KMS-11 (cell line): ENCODE measurements at regions not wholly inside any gene's neighbourhood (a gene's known extent, or its start where the extent isn't known, plus 50 kb on each side); places are given as distances from the start of the nearest gene placed in this dataset.

Experiments
- H2AFZ ChIP-seq: fragments of 200-600 bp; sonication (generic); 2 replicates; pipeline ENCODE4 v1.6.1; 2016; ENCODE audit warnings: antibody characterized with exemption, mixed run types, low read depth
- H3K27ac ChIP-seq: fragments of 200-600 bp; sonication (generic); 2 replicates; pipeline ENCODE4 v1.6.1; 2016; ENCODE audit warnings: mild to moderate bottlenecking, mixed run types
- H3K27me3 ChIP-seq: fragments of 200-600 bp; sonication (generic); 2 replicates; pipeline ENCODE4 v1.6.1; 2017; ENCODE audit warnings: mild to moderate bottlenecking, low read depth, mixed run types, moderate library complexity; ENCODE audit not compliant: insufficient read depth
- H3K36me3 ChIP-seq: fragments of 200-600 bp; sonication (generic); 2 replicates; pipeline ENCODE4 v1.6.1; 2017; ENCODE audit warnings: mild to moderate bottlenecking, mixed run types; ENCODE audit not compliant: insufficient read depth
- H3K4me1 ChIP-seq: fragments of 200-600 bp; sonication (generic); 2 replicates; pipeline ENCODE4 v1.6.1; 2016; ENCODE audit warnings: mild to moderate bottlenecking, low read depth, mixed run types; ENCODE audit not compliant: poor library complexity, severe bottlenecking
- H3K4me2 ChIP-seq: fragments of 200-600 bp; sonication (generic); 2 replicates; pipeline ENCODE4 v1.7.0; 2016; ENCODE audit warnings: mild to moderate bottlenecking, mixed run types
- H3K4me3 ChIP-seq: fragments of 200-600 bp; sonication (generic); IDR thresholded peaks from 2 replicates; pipeline ENCODE4 v1.6.1; 2017; ENCODE audit warnings: low read depth, low read length, mixed read lengths; ENCODE audit not compliant: insufficient read depth
- H3K79me2 ChIP-seq: fragments of 200-600 bp; sonication (generic); 2 replicates; pipeline ENCODE4 v1.6.1; 2016; ENCODE audit warnings: low read depth, mixed run types; ENCODE audit not compliant: insufficient read depth
- H3K9ac ChIP-seq: fragments of 200-600 bp; sonication (generic); 2 replicates; pipeline ENCODE4 v1.6.1; 2016; ENCODE audit warnings: mild to moderate bottlenecking, mixed run types
- H4K20me1 ChIP-seq: fragments of 200-600 bp; sonication (generic); 2 replicates; pipeline ENCODE4 v1.6.1; 2016; ENCODE audit warnings: mild to moderate bottlenecking, mixed run types; ENCODE audit not compliant: insufficient read depth
- TF ChIP-seq, protein P1 (sequence below): fragments of 200-600 bp; sonication (generic); conservative IDR thresholded peaks from 2 replicates; pipeline ENCODE4 v1.6.1; 2017; ENCODE audit warnings: low read depth, mild to moderate bottlenecking, antibody characterized with exemption, low read length, moderate library complexity, mixed read lengths

DNA sequence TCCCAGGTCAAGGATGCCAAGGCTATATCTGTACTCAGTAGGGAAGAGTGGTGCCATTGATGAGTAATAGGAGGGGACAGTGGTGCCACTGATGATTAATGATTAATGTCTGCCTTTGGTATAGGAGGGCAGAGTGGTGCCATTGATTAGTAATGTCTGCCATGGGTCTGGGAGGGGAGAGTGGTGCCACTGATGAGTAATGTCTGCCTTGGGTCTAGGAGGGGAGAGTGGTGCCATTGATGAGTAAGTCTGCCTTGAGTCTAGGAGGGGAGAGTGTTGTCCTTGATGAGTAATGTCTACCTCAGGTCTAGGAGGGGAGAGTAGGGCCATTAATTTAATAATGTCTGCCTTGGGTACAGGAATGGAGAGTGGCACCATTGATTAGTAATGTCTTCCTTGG lies 507.8 kb upstream of the EEF2KMT start:
- no peak overlapping the region for H3K27ac ChIP-seq
- no peak overlapping the region for H3K4me2 ChIP-seq
- TF ChIP-seq, protein P1, sequence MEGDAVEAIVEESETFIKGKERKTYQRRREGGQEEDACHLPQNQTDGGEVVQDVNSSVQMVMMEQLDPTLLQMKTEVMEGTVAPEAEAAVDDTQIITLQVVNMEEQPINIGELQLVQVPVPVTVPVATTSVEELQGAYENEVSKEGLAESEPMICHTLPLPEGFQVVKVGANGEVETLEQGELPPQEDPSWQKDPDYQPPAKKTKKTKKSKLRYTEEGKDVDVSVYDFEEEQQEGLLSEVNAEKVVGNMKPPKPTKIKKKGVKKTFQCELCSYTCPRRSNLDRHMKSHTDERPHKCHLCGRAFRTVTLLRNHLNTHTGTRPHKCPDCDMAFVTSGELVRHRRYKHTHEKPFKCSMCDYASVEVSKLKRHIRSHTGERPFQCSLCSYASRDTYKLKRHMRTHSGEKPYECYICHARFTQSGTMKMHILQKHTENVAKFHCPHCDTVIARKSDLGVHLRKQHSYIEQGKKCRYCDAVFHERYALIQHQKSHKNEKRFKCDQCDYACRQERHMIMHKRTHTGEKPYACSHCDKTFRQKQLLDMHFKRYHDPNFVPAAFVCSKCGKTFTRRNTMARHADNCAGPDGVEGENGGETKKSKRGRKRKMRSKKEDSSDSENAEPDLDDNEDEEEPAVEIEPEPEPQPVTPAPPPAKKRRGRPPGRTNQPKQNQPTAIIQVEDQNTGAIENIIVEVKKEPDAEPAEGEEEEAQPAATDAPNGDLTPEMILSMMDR, result no peak
- no peak overlapping the region for H3K9ac ChIP-seq
- no peaks in the 10 kb centered on the region for H3K27me3 ChIP-seq
- H2AFZ ChIP-seq, result no peak overlapping the region
- no peaks in the 10 kb centered on the region for H4K20me1 ChIP-seq
- no peaks in the 10 kb centered on the region for H3K36me3 ChIP-seq
- H3K4me1 ChIP-seq, result no peaks in the 10 kb centered on the region
- no peak overlapping the region for H3K4me3 ChIP-seq
- no peaks in the 10 kb centered on the region for H3K79me2 ChIP-seq

DNA sequence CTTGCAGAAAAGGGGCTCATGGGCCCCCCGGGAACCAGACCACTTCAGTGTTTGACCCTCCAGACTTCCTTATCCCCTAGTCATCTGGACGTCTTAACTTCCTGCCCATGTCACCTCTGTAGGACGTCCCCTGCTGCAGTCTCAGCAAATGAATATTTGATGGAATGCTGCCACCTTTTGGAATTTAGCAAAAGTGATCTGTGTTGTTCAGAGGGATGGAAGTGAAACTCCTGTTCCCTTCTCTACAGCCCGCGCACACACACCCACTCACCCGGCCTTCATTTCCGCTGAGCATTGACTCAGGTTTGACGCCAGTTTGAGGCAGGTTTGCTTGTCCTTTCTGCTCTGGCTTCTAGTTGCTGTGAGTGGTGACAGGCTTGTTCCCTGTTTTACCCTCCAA lies 507.2 kb upstream of the EEF2KMT start:
- no peak overlapping the region for H3K9ac ChIP-seq
- no peak overlapping the region for H3K4me2 ChIP-seq
- no peak overlapping the region for H3K4me3 ChIP-seq
- no peaks in the 10 kb centered on the region for H3K27me3 ChIP-seq
- H3K36me3 ChIP-seq, result no peaks in the 10 kb centered on the region
- H3K79me2 ChIP-seq, result no peaks in the 10 kb centered on the region
- no peak overlapping the region for H3K27ac ChIP-seq
- H2AFZ ChIP-seq, result no peak overlapping the region; the same call in 1 of the 2 replicates
- H4K20me1 ChIP-seq, result no peaks in the 10 kb centered on the region
- no peaks in the 10 kb centered on the region for H3K4me1 ChIP-seq
- TF ChIP-seq, protein P1, result no peak

DNA sequence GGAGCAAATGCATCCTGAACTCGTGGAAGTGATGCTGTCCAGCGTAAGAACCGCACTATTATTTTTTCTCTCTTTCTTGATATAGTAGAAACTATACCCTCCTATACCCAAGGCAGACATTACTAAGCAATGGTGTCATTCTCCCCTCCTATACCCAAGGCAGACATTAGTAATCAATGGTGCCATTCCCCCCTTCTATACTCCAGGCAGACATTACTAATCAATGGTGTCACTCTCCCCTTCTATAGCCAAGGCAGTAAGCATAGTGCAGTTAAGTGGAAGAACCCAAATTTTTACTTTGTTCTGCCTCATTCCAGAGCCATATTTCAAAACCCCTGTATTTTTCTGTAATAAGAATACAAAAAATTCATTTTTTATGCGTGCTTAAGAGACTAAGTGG lies 506.2 kb upstream of the EEF2KMT start:
- Histone ChIP-seq H3K27me3 (no peaks in the 10 kb centered on the region), H3K4me2 (no peak overlapping the region), H2AFZ (no peak overlapping the region), H3K27ac (no peak overlapping the region), H3K9ac (no peak overlapping the region), H4K20me1 (no peaks in the 10 kb centered on the region), H3K36me3 (no peaks in the 10 kb centered on the region), H3K4me1 (no peaks in the 10 kb centered on the region), H3K4me3 (no peak overlapping the region), H3K79me2 (no peaks in the 10 kb centered on the region)
- TF ChIP-seq, protein P1, result no peak

DNA sequence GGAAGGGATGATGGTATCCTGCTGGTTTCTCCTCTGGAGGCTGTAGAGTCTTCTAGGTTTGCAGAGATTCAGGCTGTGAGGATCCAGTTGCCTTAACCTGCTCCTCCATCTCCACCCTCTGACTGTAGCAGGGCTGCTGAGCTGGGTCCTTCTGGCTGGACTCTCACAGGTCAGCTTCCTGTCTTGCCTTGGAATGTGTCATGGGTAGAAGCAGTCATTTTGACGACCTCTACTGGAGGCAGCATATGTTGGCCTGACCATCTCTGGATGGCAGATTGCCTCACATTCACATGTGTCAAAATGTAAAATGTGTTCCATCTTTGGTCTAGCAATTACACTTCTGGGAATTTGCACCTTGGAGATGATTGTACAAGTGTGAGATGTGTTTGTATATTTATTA lies 504.4 kb upstream of the EEF2KMT start:
- no peak overlapping the region for H3K4me2 ChIP-seq
- TF ChIP-seq, protein P1, result no peak
- H3K9ac ChIP-seq, result no peak overlapping the region
- no peaks in the 10 kb centered on the region for H3K36me3 ChIP-seq
- no peak overlapping the region for H3K4me3 ChIP-seq
- H3K27me3 ChIP-seq, result no peaks in the 10 kb centered on the region
- no peaks in the 10 kb centered on the region for H4K20me1 ChIP-seq
- H3K79me2 ChIP-seq, result no peaks in the 10 kb centered on the region
- no peaks in the 10 kb centered on the region for H3K4me1 ChIP-seq
- no peak overlapping the region for H2AFZ ChIP-seq
- no peak overlapping the region for H3K27ac ChIP-seq
